ENCODE measurements at regions not wholly inside any gene's neighbourhood (a gene's known extent, or its start where the extent isn't known, plus 50 kb on each side); places are given as distances from the start of the nearest gene placed in this dataset.
"Not testable (repeated sequence)": the region's sequence is repeated elsewhere in the genome, so short reads cannot be mapped to it uniquely, and the experiment has no call there.

DNA sequence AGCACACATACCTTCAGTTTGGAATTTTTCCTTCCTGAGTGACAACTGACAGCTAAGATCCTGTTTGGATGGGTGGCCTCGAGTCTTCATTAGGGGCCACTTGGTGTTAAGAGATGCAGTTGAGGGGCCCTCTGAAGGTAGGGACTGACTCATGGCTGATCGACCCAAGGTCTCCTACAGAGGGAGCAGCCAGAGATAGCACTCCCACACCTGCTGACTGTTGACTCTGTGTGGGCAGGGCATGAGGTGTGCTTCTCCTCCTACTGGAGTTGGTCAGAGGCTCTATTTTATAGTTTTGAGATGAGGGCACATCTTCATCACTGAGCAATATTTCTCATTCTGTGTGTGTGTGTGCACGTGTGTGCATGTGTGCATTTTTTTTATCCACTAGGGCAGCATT, 378.8 kb upstream of the PODXL start:
- H3K9me3 ChIP-seq (ENCODE audit: control insufficient read depth, low read length), result no peaks in the 10 kb centered on the region
- 47% methylated on average over 3 of the region's 3 CpGs for WGBS
- ATAC-seq, result no peak
- no peak overlapping the region for H3K4me3 ChIP-seq (ENCODE audit: low read length)
- H3K27me3 ChIP-seq (ENCODE audit: control insufficient read depth, insufficient read depth), result no peaks in the 10 kb centered on the region
- intact Hi-C loops (cut with DNase I), result no loop called here
- H3K4me1 ChIP-seq (ENCODE audit: control insufficient read depth, insufficient read depth, low read length), result no peaks in the 10 kb centered on the region
- no peak overlapping the region for H3K27ac ChIP-seq (ENCODE audit: low read length)
- no peak for DNase-seq

DNA sequence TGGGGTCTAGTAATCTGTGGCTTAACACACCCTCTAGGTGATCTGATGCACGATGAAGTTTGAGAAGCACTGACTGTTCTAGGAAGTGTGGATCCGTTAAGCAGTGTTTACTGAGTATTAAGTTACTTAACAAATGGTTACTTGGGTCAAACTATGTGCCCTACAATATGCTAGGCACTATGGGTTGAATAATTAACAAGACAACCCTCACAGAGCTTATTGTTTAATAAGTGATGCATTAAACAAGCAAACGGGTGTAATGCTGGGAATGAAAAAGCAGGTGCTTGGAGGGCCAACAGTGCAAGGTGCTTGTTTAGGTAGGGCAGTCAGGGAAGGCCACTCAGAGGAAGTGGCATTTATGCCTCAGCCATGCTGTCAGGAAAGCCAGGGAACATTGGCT, 378.0 kb upstream of the PODXL start:
- H3K4me3 ChIP-seq (ENCODE audit: low read length), result no peak overlapping the region
- ATAC-seq (no peak), DNase-seq (no peak)
- WGBS, result 68% methylated on average over 3 of the region's 3 CpGs
- H3K27ac ChIP-seq (ENCODE audit: low read length), result no peak overlapping the region
- no peaks in the 10 kb centered on the region for H3K9me3 ChIP-seq (ENCODE audit: control insufficient read depth, low read length)
- H3K4me1 ChIP-seq (ENCODE audit: control insufficient read depth, insufficient read depth, low read length), result no peaks in the 10 kb centered on the region
- intact Hi-C loops (cut with DNase I), result no loop called here
- H3K27me3 ChIP-seq (ENCODE audit: control insufficient read depth, insufficient read depth), result no peaks in the 10 kb centered on the region

DNA sequence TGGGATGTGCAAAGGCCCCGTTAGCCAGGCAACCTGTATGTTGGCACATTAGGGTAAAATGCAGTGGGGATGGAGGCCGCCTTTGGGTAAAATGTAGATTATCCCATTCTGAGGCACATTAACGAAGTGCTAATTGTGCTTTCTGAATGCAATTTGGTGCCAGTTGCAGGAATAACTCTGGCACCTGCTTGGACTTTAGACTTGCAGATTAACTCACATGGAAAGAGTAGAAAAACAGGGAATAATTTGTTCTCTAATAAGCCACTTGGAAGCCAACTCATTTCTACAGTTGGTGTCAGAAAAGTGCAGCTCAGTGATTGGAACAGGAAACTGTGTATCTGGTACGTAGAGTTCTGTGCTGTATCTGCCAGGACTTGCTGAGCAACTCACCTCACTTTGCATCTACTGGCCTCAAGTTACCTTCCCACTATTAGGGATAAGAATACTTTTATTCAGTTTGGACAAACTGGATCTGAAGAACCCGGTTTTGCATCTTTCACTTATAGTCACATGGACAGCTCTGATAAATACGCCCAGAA, 377.4 kb upstream of the PODXL start:
- Histone ChIP-seq H3K27ac (ENCODE audit: low read length) (no peak overlapping the region), H3K4me3 (ENCODE audit: low read length) (no peak overlapping the region), H3K27me3 (ENCODE audit: control insufficient read depth, insufficient read depth) (no peaks in the 10 kb centered on the region), H3K9me3 (ENCODE audit: control insufficient read depth, low read length) (no peaks in the 10 kb centered on the region), H3K4me1 (ENCODE audit: control insufficient read depth, insufficient read depth, low read length) (no peaks in the 10 kb centered on the region)
- ATAC-seq, result no peak
- 71% methylated on average over 6 of the region's 6 CpGs for WGBS
- intact Hi-C loops (cut with DNase I), result no loop called here
- DNase-seq, result no peak

- H3K27ac ChIP-seq (ENCODE audit: low read length); DNase-seq; H3K9me3 ChIP-seq (ENCODE audit: control insufficient read depth, low read length); H3K4me1 ChIP-seq (ENCODE audit: control insufficient read depth, insufficient read depth, low read length); H3K4me3 ChIP-seq (ENCODE audit: low read length); H3K27me3 ChIP-seq (ENCODE audit: control insufficient read depth, insufficient read depth); intact Hi-C loops (cut with DNase I); ATAC-seq: not testable (repeated sequence)
- 92% methylated on average over 2 of the region's 2 CpGs for WGBS
Observed at GRCh38 chr7:131933219-131933618, 376.8 kb upstream of the PODXL start.

DNA sequence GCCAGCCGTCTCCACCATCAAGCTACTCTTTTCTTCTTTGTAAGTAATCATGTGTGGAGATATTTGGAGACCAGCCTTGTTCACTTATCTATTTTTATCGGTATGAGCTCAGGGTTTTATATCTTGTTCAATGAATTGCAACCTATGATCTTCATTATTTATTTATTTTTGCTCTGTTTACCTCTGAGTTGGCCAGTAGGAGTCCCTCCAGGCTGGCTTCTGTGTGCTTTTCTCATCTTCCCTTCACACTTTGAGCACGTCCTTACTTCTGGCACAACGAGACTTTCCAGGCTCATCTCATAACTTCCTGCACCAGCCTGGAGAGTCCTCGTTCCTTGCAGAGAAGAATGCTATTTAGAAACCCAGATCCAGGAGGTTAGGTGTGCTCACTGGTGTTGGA, 375.8 kb upstream of the PODXL start:
- H3K9me3 ChIP-seq (ENCODE audit: control insufficient read depth, low read length), result no peaks in the 10 kb centered on the region
- no peak for ATAC-seq
- intact Hi-C loops (cut with DNase I), result no loop called here
- no peak overlapping the region for H3K4me3 ChIP-seq (ENCODE audit: low read length)
- H3K4me1 ChIP-seq (ENCODE audit: control insufficient read depth, insufficient read depth, low read length), result no peaks in the 10 kb centered on the region
- WGBS, result 55% methylated on average over 5 of the region's 5 CpGs
- H3K27me3 ChIP-seq (ENCODE audit: control insufficient read depth, insufficient read depth), result no peaks in the 10 kb centered on the region
- DNase-seq, result no peak
- no peak overlapping the region for H3K27ac ChIP-seq (ENCODE audit: low read length)

DNA sequence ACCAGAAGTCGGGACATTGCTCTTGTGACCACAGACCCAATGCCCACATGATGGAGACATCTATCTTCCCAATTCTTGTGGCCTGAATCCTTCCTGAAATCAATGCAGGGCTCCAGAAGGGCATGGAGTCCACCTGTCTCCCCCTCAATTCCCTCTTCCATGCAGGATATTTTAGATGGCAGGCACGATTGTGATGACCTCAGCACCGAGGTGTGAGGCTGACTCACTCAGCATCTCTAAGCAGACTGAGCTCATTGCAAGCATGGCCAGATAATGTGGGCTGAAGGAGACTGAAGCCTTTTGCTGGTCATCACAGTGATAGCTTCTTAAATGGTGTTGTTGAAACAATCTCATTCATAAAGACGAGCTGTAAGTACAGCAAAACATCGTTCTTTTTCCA, 374.9 kb upstream of the PODXL start:
- Histone ChIP-seq H3K4me3 (ENCODE audit: low read length) (no peak overlapping the region), H3K27me3 (ENCODE audit: control insufficient read depth, insufficient read depth) (no peaks in the 10 kb centered on the region), H3K4me1 (ENCODE audit: control insufficient read depth, insufficient read depth, low read length) (no peaks in the 10 kb centered on the region), H3K27ac (ENCODE audit: low read length) (no peak overlapping the region), H3K9me3 (ENCODE audit: control insufficient read depth, low read length) (no peaks in the 10 kb centered on the region)
- no peak for DNase-seq
- 53% methylated on average over 5 of the region's 5 CpGs for WGBS
- intact Hi-C loops (cut with DNase I), result no loop called here
- no peak for ATAC-seq

DNA sequence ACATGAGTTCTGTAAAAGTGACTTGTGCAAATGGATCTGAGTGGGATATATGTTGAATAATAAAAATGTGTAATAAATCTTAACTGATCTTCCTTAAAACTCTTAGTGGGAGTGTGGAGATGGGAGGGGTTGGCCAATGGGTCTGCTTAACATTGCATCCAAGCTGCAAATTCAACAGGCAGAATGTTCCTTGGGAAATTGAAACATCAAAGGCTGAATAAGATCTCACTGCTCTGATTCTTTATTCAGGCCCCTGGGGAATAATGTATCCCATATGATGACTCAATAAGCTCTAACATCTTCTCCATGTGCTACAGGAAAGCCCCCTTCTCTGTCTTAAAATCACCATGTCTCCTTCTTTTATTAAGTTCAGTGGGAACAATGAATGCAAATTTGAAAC, 373.2 kb upstream of the PODXL start:
- H3K27ac ChIP-seq (ENCODE audit: low read length), result no peak overlapping the region
- ATAC-seq (no peak), DNase-seq (no peak)
- intact Hi-C loops (cut with DNase I), result no loop called here
- no peaks in the 10 kb centered on the region for H3K4me1 ChIP-seq (ENCODE audit: control insufficient read depth, insufficient read depth, low read length)
- H3K9me3 ChIP-seq (ENCODE audit: control insufficient read depth, low read length), result no peaks in the 10 kb centered on the region
- no peak overlapping the region for H3K4me3 ChIP-seq (ENCODE audit: low read length)
- H3K27me3 ChIP-seq (ENCODE audit: control insufficient read depth, insufficient read depth), result no peaks in the 10 kb centered on the region

DNA sequence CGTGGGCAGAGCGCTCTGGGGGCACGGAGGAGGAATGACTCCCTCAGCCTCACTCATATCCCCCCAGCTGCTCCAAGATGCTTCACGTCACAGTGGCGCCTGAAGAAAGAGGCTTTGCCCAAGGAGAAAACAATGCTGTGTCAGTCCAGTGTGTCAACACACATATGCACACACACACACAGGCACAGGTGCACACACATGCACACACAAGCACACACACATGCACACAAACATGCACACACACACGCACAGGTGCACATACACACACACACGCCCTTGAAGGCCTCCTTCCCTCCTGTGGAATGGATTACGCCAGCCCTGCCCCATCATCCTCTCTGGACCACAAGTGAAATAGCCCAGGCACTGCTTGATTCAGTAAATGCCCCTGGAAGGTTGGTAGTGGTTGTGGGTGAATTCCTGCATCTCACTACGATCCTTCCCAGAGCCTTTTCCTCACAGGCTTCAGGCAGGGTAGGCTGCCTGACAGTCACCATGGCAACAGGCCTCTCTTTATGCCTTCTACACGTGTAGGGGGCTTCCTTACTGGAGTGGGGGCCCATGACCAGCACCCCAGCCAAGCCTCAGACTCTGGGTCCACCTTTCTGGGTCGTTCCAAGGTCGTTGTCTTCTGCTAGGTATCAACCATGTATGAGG, 371.5 kb upstream of the PODXL start:
- DNase-seq (no peak), ATAC-seq (no peak)
- Histone ChIP-seq H3K27me3 (ENCODE audit: control insufficient read depth, insufficient read depth) (no peaks in the 10 kb centered on the region), H3K4me1 (ENCODE audit: control insufficient read depth, insufficient read depth, low read length) (no peaks in the 10 kb centered on the region), H3K9me3 (ENCODE audit: control insufficient read depth, low read length) (no peaks in the 10 kb centered on the region), H3K4me3 (ENCODE audit: low read length) (no peak overlapping the region), H3K27ac (ENCODE audit: low read length) (no peak overlapping the region)
- intact Hi-C loops (cut with DNase I), result no loop called here
- WGBS, result 78% methylated on average over 12 of the region's 12 CpGs

- intact Hi-C loops (cut with DNase I), result no loop called here
- no peak overlapping the region for H3K27ac ChIP-seq (ENCODE audit: low read length)
- DNase-seq, result no peak
- no peaks in the 10 kb centered on the region for H3K4me1 ChIP-seq (ENCODE audit: control insufficient read depth, insufficient read depth, low read length)
- no peak for ATAC-seq
- H3K9me3 ChIP-seq (ENCODE audit: control insufficient read depth, low read length), result no peaks in the 10 kb centered on the region
- H3K4me3 ChIP-seq (ENCODE audit: low read length), result no peak overlapping the region
- H3K27me3 ChIP-seq (ENCODE audit: control insufficient read depth, insufficient read depth), result no peaks in the 10 kb centered on the region
Observed at GRCh38 chr7:131925636-131926035, 369.2 kb upstream of the PODXL start.

GRCh38 chr7:131924857-131925256, 368.4 kb upstream of the PODXL start:
- WGBS, result 86% methylated on average over 3 of the region's 3 CpGs
- Histone ChIP-seq H3K27ac (ENCODE audit: low read length) (no peak overlapping the region), H3K9me3 (ENCODE audit: control insufficient read depth, low read length) (no peaks in the 10 kb centered on the region), H3K4me1 (ENCODE audit: control insufficient read depth, insufficient read depth, low read length) (no peaks in the 10 kb centered on the region), H3K27me3 (ENCODE audit: control insufficient read depth, insufficient read depth) (no peaks in the 10 kb centered on the region), H3K4me3 (ENCODE audit: low read length) (no peak overlapping the region)
- intact Hi-C loops (cut with DNase I), result no loop called here
- no peak for DNase-seq
- ATAC-seq, result no peak

- DNase-seq; H3K27ac ChIP-seq (ENCODE audit: low read length); H3K4me3 ChIP-seq (ENCODE audit: low read length); H3K27me3 ChIP-seq (ENCODE audit: control insufficient read depth, insufficient read depth); H3K9me3 ChIP-seq (ENCODE audit: control insufficient read depth, low read length); ATAC-seq; intact Hi-C loops (cut with DNase I); H3K4me1 ChIP-seq (ENCODE audit: control insufficient read depth, insufficient read depth, low read length): not testable (repeated sequence)
- 95% methylated on average over 10 of the region's 10 CpGs for WGBS
Observed at GRCh38 chr7:131922948-131923347, 366.5 kb upstream of the PODXL start.

DNA sequence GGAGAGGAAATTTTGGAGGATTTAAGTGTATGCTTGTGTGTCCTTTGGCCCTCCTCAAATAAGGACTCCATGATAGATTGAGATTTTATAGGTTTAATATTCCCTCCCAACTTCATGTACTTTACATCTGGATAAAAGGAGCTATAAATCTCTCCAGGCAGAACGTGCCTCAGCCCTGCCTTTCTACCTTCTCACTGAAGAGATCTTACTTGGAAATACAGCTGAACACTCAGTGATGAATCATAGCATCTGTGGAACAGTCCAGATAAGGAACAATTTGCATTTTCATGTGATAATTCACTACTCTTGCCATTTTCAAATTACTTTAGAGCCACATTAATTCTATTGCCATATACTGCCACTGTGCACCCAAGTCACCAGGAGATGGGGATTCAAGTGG, 364.6 kb upstream of the PODXL start:
- Histone ChIP-seq H3K27ac (ENCODE audit: low read length) (no peak overlapping the region), H3K27me3 (ENCODE audit: control insufficient read depth, insufficient read depth) (no peaks in the 10 kb centered on the region), H3K9me3 (ENCODE audit: control insufficient read depth, low read length) (no peaks in the 10 kb centered on the region), H3K4me1 (ENCODE audit: control insufficient read depth, insufficient read depth, low read length) (no peaks in the 10 kb centered on the region), H3K4me3 (ENCODE audit: low read length) (no peak overlapping the region)
- no peak for ATAC-seq
- WGBS, result 24% methylated on average over 1 of the region's 1 CpG
- intact Hi-C loops (cut with DNase I), result no loop called here
- DNase-seq, result no peak

All from right cardiac atrium (tissue), 5 donors.